ENCODE measurements at regions not wholly inside any gene's neighbourhood (a gene's known extent, or its start where the extent isn't known, plus 50 kb on each side); places are given as distances from the start of the nearest gene placed in this dataset.
A peak's percentile ranks its signal among the peaks of the same experiment; 100 is the strongest.
"Not testable (repeated sequence)": the region's sequence is repeated elsewhere in the genome, so short reads cannot be mapped to it uniquely, and the experiment has no call there.

- peak; percentile 24 for DNase-seq (ENCODE audit: low read depth)
- TF ChIP-seq CTCF (IDR thresholded peaks at IDR 0.05; ENCODE audit: low read depth, low read length, missing control alignments) = no peak
- in situ Hi-C loops (cut with HindIII; ENCODE audit: low sequenced_read_pairs) = no loop called here
- H3K4me3 ChIP-seq (ENCODE audit: low read depth, low read length) = no peak overlapping the region
Measured at GRCh38 chr1:242824435-242824834, 299.9 kb upstream of the PLD5 start.

GRCh38 chr1:242813490-242814091 lies 289.1 kb upstream of the PLD5 start:
- DNase-seq (ENCODE audit: low read depth) = no peak
- H3K4me3 ChIP-seq (ENCODE audit: low read depth, low read length) = no peak overlapping the region
- TF ChIP-seq CTCF (IDR thresholded peaks at IDR 0.05; ENCODE audit: low read depth, low read length, missing control alignments) = no peak
- in situ Hi-C loops (cut with HindIII; ENCODE audit: low sequenced_read_pairs) = no loop called here

DNA sequence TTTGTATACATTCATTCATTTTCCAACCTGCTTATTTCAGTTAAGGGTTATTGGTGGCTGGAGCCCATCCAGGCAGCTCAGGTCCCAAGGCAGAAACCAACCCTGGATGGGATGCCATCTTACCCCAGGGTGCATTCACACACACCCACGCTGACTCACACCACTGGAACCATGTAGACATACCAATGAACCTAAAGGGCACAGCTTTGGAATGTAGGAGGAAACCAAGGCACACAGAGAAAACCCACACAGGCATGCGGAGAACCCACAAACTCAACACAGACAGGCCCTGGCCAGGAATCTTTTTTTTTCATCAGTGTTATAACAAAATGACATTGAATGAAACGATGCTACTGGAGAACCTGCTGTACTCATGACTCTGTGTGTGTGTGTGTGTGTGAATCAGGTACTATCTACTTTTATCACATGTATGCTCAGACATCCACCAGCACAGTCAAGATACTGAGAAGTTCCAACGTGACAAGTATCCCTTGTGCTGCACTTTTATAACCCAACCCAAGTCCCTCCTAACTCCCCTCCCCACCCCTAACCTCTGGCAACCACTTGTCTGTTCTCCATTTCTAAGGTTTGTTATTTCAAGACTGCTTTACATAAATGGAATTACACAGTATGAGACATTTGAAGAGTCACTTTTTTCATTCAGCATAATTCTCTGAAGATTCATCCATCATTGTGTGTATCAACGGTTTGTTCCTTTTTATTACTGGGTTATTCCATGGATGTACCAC lies 286.8 kb upstream of the PLD5 start:
- peak; percentile 52 for DNase-seq (ENCODE audit: low read depth)
- no peak for TF ChIP-seq CTCF (IDR thresholded peaks at IDR 0.05; ENCODE audit: low read depth, low read length, missing control alignments)
- in situ Hi-C loops (cut with HindIII; ENCODE audit: low sequenced_read_pairs) = no loop called here
- H3K4me3 ChIP-seq (ENCODE audit: low read depth, low read length) = no peak overlapping the region

GRCh38 chr1:242806324-242806723 lies 281.8 kb upstream of the PLD5 start:
- in situ Hi-C loops (cut with HindIII; ENCODE audit: low sequenced_read_pairs) = no loop called here
- TF ChIP-seq CTCF (IDR thresholded peaks at IDR 0.05; ENCODE audit: low read depth, low read length, missing control alignments) = no peak
- H3K4me3 ChIP-seq (ENCODE audit: low read depth, low read length) = no peak overlapping the region
- no peak for DNase-seq (ENCODE audit: low read depth)

DNA sequence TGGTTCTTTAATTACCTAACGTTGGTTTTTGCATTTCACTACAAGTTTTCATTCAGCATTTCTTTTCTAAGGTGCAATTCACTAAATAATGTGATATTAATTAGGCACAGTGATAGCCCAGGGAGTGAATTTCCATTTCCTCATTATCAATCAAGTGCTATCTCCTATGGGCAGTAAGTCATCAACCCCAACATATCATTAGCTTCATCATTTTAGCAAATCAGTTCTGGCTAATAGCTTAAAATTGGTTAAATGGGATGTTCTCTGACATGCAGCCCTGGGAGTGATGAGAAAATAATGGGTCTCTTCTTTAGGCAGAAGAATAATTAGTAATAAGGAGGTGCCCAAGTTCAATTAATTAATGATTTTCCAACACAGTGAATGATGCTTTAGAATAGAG lies 280.9 kb upstream of the PLD5 start:
- DNase-seq (ENCODE audit: low read depth); H3K4me3 ChIP-seq (ENCODE audit: low read depth, low read length); in situ Hi-C loops (cut with HindIII; ENCODE audit: low sequenced_read_pairs): not testable (repeated sequence)

DNA sequence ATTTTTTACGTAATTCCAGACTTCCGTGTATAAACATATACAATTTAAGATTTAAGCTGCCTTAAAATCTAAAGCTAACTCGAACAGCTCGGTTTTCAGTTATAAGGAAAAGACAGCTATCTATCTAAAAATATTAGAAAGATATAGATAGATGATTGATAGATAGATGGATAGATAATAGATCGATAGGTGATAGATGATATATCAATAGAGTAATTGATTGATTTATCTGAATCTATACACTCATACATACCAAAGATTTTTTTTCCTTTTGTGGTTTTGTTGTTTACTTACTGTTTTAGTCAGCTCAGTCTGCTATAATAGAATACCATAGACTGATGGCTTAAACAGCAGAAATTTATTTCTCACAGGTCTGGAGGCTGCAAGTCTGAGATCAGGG lies 278.5 kb upstream of the PLD5 start:
- in situ Hi-C loops (cut with HindIII; ENCODE audit: low sequenced_read_pairs) = no loop called here
- no peak overlapping the region for H3K4me3 ChIP-seq (ENCODE audit: low read depth, low read length)
- no peak for DNase-seq (ENCODE audit: low read depth)
- TF ChIP-seq CTCF (IDR thresholded peaks at IDR 0.05; ENCODE audit: low read depth, low read length, missing control alignments) = no peak

DNA sequence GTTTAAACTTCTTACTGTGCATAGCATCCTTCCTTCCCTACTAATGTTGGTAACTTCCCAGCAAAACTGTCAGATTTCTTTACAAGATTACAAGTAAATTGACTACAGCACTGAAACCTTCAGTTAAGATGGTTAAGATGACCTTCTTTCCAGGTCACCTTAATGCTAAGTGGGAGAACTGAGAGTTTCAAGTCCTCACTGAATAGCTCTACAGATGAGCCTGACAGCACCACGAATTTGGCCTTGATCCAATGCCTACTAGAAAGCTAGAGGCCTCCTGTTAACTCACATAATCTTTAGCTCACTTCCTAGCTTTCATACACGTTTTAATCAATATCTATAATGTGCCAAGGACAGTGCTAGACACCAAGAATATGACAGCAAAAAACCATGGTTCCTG lies 276.0 kb upstream of the PLD5 start:
- no peak for DNase-seq (ENCODE audit: low read depth)
- in situ Hi-C loops (cut with HindIII; ENCODE audit: low sequenced_read_pairs) = no loop called here
- no peak overlapping the region for H3K4me3 ChIP-seq (ENCODE audit: low read depth, low read length)
- TF ChIP-seq CTCF (IDR thresholded peaks at IDR 0.05; ENCODE audit: low read depth, low read length, missing control alignments) = no peak

Data from astrocyte of the cerebellum (primary cell).